ENCODE measurements at regions not wholly inside any gene's neighbourhood (a gene's known extent, or its start where the extent isn't known, plus 50 kb on each side); places are given as distances from the start of the nearest gene placed in this dataset.

- H3K27me3 ChIP-seq (ENCODE audit: control insufficient read depth in 3 of 3, insufficient read depth in 3 of 3, low read length in 3 of 3): no peaks in the 10 kb centered on the region
- H3K36me3 ChIP-seq (ENCODE audit: control insufficient read depth in 3 of 3, insufficient read depth in 2 of 3, low read depth in 1 of 3, low read length in 3 of 3): no peaks in the 10 kb centered on the region
- DNase-seq (no peak), FAIRE-seq (no peak)
- H3K4me3 ChIP-seq (ENCODE audit: low read depth in 1 of 3, low read length in 3 of 3): no peak overlapping the region
- no peaks in the 10 kb centered on the region for H3K4me1 ChIP-seq (ENCODE audit: control insufficient read depth in 3 of 3, insufficient read depth in 2 of 3, low read depth in 1 of 3, low read length in 2 of 3)
- H3K9me3 ChIP-seq (ENCODE audit: control insufficient read depth in 2 of 2, insufficient read depth in 1 of 2, low read depth in 1 of 2, low read length in 1 of 2): peaks cover 0 to 1% of the 10 kb centered on the region in 2 donors
- H3K27ac ChIP-seq (ENCODE audit: low read depth in 1 of 3, low read length in 2 of 3): no peak overlapping the region
- 80 to 92% (median 83%) methylated on average over 1 of the region's 1 CpG for WGBS, 3 donors
Observed at GRCh38 chr21:24658026-24658425, 949.3 kb downstream of the MRPL39 start.

DNA sequence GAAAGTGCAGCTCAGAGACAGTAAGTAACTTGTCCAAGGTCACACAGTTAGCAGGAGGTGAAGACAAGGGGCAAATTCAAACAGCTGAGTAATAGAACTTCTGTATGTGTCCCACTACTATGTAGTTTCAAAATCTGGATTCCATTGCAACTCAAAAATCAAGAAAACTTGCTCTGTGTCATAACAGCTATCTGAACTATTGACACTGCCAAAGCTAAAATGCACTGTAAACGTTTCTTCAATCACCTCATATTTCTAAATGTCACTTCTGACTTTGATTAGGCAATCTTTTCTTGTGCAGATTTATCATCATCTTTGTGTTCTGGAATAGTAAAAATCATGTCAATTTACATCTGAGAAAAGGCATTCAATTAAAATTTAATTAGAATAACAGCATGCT, 957.6 kb downstream of the MRPL39 start:
- Histone ChIP-seq H3K9me3 (ENCODE audit: control insufficient read depth in 2 of 2, insufficient read depth in 1 of 2, low read depth in 1 of 2, low read length in 1 of 2) (peaks cover 0 to 7% of the 10 kb centered on the region in 2 donors), H3K4me1 (ENCODE audit: control insufficient read depth in 3 of 3, insufficient read depth in 2 of 3, low read depth in 1 of 3, low read length in 2 of 3) (no peaks in the 10 kb centered on the region), H3K27me3 (ENCODE audit: control insufficient read depth in 3 of 3, insufficient read depth in 3 of 3, low read length in 3 of 3) (no peaks in the 10 kb centered on the region), H3K27ac (ENCODE audit: low read depth in 1 of 3, low read length in 2 of 3) (no peak overlapping the region), H3K36me3 (ENCODE audit: control insufficient read depth in 3 of 3, insufficient read depth in 2 of 3, low read depth in 1 of 3, low read length in 3 of 3) (no peaks in the 10 kb centered on the region), H3K4me3 (ENCODE audit: low read depth in 1 of 3, low read length in 3 of 3) (no peak overlapping the region)
- FAIRE-seq (no peak), DNase-seq (no peak)
- 0 to 10% (median 8%) methylated on average over 1 of the region's 1 CpG for WGBS, 3 donors

DNA sequence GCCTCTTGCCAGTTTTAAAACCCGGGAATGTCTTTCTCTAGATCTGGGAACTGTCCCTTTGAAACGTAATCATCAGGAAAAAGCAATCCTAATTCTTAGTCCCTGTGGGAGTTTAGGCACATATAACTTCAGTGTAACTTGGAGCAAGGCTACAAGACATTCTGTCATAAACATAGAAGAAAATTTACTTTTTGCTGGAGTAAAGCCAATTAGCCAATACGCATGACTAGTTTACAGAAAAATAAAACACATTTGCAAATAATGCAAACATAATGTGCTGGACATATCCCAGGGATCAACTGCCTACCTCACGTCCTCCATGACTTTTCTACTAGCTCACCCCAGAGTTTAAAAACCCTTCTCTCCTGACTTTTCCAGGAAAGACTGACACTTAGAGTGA, 970.6 kb downstream of the MRPL39 start:
- FAIRE-seq (no peak), DNase-seq (no peak)
- Histone ChIP-seq H3K27me3 (ENCODE audit: control insufficient read depth in 3 of 3, insufficient read depth in 3 of 3, low read length in 3 of 3) (no peaks in the 10 kb centered on the region), H3K36me3 (ENCODE audit: control insufficient read depth in 3 of 3, insufficient read depth in 2 of 3, low read depth in 1 of 3, low read length in 3 of 3) (no peaks in the 10 kb centered on the region), H3K9me3 (ENCODE audit: control insufficient read depth in 2 of 2, insufficient read depth in 1 of 2, low read depth in 1 of 2, low read length in 1 of 2) (no peaks in the 10 kb centered on the region), H3K4me3 (ENCODE audit: low read depth in 1 of 3, low read length in 3 of 3) (no peak overlapping the region), H3K4me1 (ENCODE audit: control insufficient read depth in 3 of 3, insufficient read depth in 2 of 3, low read depth in 1 of 3, low read length in 2 of 3) (no peaks in the 10 kb centered on the region), H3K27ac (ENCODE audit: low read depth in 1 of 3, low read length in 2 of 3) (no peak overlapping the region)
- WGBS, 3 donors: 56 to 66% (median 59%) methylated on average over 4 of the region's 4 CpGs

DNA sequence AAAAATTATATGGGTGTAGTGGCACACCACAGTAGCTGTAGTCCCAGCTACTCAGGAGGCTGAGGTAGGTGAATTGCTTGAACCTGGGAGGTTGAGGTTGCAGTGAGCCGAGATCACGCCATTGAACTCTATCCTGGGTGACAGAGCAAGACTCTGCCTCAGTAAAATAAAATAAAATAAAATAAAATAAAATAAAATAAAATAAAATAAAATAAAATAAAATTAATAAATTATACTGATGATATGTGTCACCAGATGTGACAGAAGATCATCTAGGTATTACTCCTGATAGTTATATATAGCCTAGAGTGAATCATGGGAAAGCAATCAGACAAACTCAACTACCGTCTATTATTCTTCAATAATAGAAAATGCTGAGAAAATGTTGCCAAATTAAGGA, 972.5 kb downstream of the MRPL39 start:
- DNase-seq (no peak), FAIRE-seq (no peak)
- Histone ChIP-seq H3K4me1 (ENCODE audit: control insufficient read depth in 3 of 3, insufficient read depth in 2 of 3, low read depth in 1 of 3, low read length in 2 of 3) (no peaks in the 10 kb centered on the region), H3K4me3 (ENCODE audit: low read depth in 1 of 3, low read length in 3 of 3) (no peak overlapping the region), H3K27ac (ENCODE audit: low read depth in 1 of 3, low read length in 2 of 3) (no peak overlapping the region), H3K9me3 (ENCODE audit: control insufficient read depth in 2 of 2, insufficient read depth in 1 of 2, low read depth in 1 of 2, low read length in 1 of 2) (peaks cover 0 to 2% of the 10 kb centered on the region in 2 donors), H3K27me3 (ENCODE audit: control insufficient read depth in 3 of 3, insufficient read depth in 3 of 3, low read length in 3 of 3) (no peaks in the 10 kb centered on the region), H3K36me3 (ENCODE audit: control insufficient read depth in 3 of 3, insufficient read depth in 2 of 3, low read depth in 1 of 3, low read length in 3 of 3) (no peaks in the 10 kb centered on the region)
- 83 to 97% (median 96%) methylated on average over 3 of the region's 3 CpGs for WGBS, 3 donors

- no peaks in the 10 kb centered on the region for H3K36me3 ChIP-seq (ENCODE audit: control insufficient read depth in 3 of 3, insufficient read depth in 2 of 3, low read depth in 1 of 3, low read length in 3 of 3)
- no peak for FAIRE-seq
- 16 to 52% (median 19%) methylated on average over 1 of the region's 1 CpG for WGBS, 3 donors
Observed at GRCh38 chr21:24628536-24628935, 978.7 kb downstream of the MRPL39 start.

DNA sequence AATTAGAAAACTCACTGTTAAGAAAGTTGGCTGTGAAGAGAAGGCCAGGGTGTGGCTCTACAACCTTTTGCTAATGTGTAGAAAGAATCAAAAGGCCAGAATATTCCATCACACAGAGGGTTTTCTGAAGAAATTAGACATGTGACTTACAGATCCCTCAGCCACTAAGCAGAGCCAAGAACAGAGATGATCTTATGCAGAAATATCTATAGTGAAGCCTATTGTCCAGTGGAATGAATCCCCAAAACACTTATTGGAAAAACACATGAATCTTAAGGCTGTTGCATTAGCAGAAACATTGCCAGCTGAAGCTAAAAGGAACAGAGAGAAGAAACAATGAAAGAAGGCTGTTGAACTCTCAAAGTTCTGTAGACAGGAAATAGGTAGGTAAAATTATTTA, 979.2 kb downstream of the MRPL39 start:
- Histone ChIP-seq H3K36me3 (ENCODE audit: control insufficient read depth in 3 of 3, insufficient read depth in 2 of 3, low read depth in 1 of 3, low read length in 3 of 3) (no peaks in the 10 kb centered on the region), H3K4me3 (ENCODE audit: low read depth in 1 of 3, low read length in 3 of 3) (no peak overlapping the region), H3K4me1 (ENCODE audit: control insufficient read depth in 3 of 3, insufficient read depth in 2 of 3, low read depth in 1 of 3, low read length in 2 of 3) (no peaks in the 10 kb centered on the region), H3K9me3 (ENCODE audit: control insufficient read depth in 2 of 2, insufficient read depth in 1 of 2, low read depth in 1 of 2, low read length in 1 of 2) (peaks cover 0 to 2% of the 10 kb centered on the region in 2 donors), H3K27me3 (ENCODE audit: control insufficient read depth in 3 of 3, insufficient read depth in 3 of 3, low read length in 3 of 3) (no peaks in the 10 kb centered on the region), H3K27ac (ENCODE audit: low read depth in 1 of 3, low read length in 2 of 3) (no peak overlapping the region)
- DNase-seq (no peak), FAIRE-seq (no peak)

More at GRCh38 chr21:24628536-24628935, 978.7 kb downstream of the MRPL39 start:
- Histone ChIP-seq H3K27me3 (ENCODE audit: control insufficient read depth in 3 of 3, insufficient read depth in 3 of 3, low read length in 3 of 3) (no peaks in the 10 kb centered on the region), H3K27ac (ENCODE audit: low read depth in 1 of 3, low read length in 2 of 3) (no peak overlapping the region), H3K4me1 (ENCODE audit: control insufficient read depth in 3 of 3, insufficient read depth in 2 of 3, low read depth in 1 of 3, low read length in 2 of 3) (no peaks in the 10 kb centered on the region), H3K4me3 (ENCODE audit: low read depth in 1 of 3, low read length in 3 of 3) (no peak overlapping the region), H3K9me3 (ENCODE audit: control insufficient read depth in 2 of 2, insufficient read depth in 1 of 2, low read depth in 1 of 2, low read length in 1 of 2) (peaks cover 0 to 2% of the 10 kb centered on the region in 2 donors)
- no peak for DNase-seq

GRCh38 chr21:24617819-24618218, 989.5 kb downstream of the MRPL39 start:
- Histone ChIP-seq H3K27ac (ENCODE audit: low read depth in 1 of 3, low read length in 2 of 3) (no peak overlapping the region), H3K27me3 (ENCODE audit: control insufficient read depth in 3 of 3, insufficient read depth in 3 of 3, low read length in 3 of 3) (no peaks in the 10 kb centered on the region), H3K9me3 (ENCODE audit: control insufficient read depth in 2 of 2, insufficient read depth in 1 of 2, low read depth in 1 of 2, low read length in 1 of 2) (peaks cover 0 to 14% of the 10 kb centered on the region in 2 donors), H3K4me1 (ENCODE audit: control insufficient read depth in 3 of 3, insufficient read depth in 2 of 3, low read depth in 1 of 3, low read length in 2 of 3) (no peaks in the 10 kb centered on the region), H3K36me3 (ENCODE audit: control insufficient read depth in 3 of 3, insufficient read depth in 2 of 3, low read depth in 1 of 3, low read length in 3 of 3) (no peaks in the 10 kb centered on the region), H3K4me3 (ENCODE audit: low read depth in 1 of 3, low read length in 3 of 3) (no peak overlapping the region)
- WGBS, 3 donors: 51 to 73% (median 69%) methylated on average over 2 of the region's 2 CpGs
- FAIRE-seq: no peak
- DNase-seq: no peak

DNA sequence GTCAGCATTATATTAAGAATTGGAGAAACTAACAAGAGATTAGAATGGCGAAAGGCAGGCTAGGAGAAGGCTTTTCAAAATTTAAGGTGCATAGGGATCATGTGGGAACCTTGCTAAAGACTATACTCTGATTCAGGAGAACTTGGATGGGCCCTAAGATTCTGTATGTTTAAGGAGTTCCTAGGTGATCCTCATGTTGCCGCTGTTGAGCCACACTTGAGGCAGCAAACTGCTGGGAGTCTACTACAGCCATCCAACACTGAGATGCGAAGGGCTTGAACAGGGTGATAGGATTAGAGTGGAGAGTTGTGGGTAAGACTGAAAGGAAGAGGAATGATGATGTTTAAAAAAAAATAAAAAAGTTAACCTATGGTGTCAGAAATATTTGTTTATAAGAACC, 1013.2 kb downstream of the MRPL39 start:
- DNase-seq (no peak), FAIRE-seq (no peak)
- Histone ChIP-seq H3K4me1 (ENCODE audit: control insufficient read depth in 3 of 3, insufficient read depth in 2 of 3, low read depth in 1 of 3, low read length in 2 of 3) (no peaks in the 10 kb centered on the region), H3K27me3 (ENCODE audit: control insufficient read depth in 3 of 3, insufficient read depth in 3 of 3, low read length in 3 of 3) (no peaks in the 10 kb centered on the region), H3K27ac (ENCODE audit: low read depth in 1 of 3, low read length in 2 of 3) (no peak overlapping the region), H3K9me3 (ENCODE audit: control insufficient read depth in 2 of 2, insufficient read depth in 1 of 2, low read depth in 1 of 2, low read length in 1 of 2) (no peaks in the 10 kb centered on the region), H3K4me3 (ENCODE audit: low read depth in 1 of 3, low read length in 3 of 3) (no peak overlapping the region), H3K36me3 (ENCODE audit: control insufficient read depth in 3 of 3, insufficient read depth in 2 of 3, low read depth in 1 of 3, low read length in 3 of 3) (no peaks in the 10 kb centered on the region)
- 80 to 89% (median 86%) methylated on average over 3 of the region's 3 CpGs for WGBS, 3 donors

- Histone ChIP-seq H3K36me3 (ENCODE audit: control insufficient read depth in 3 of 3, insufficient read depth in 2 of 3, low read depth in 1 of 3, low read length in 3 of 3) (no peaks in the 10 kb centered on the region), H3K9me3 (ENCODE audit: control insufficient read depth in 2 of 2, insufficient read depth in 1 of 2, low read depth in 1 of 2, low read length in 1 of 2) (no peaks in the 10 kb centered on the region), H3K27ac (ENCODE audit: low read depth in 1 of 3, low read length in 2 of 3) (no peak overlapping the region), H3K4me3 (ENCODE audit: low read depth in 1 of 3, low read length in 3 of 3) (no peak overlapping the region), H3K27me3 (ENCODE audit: control insufficient read depth in 3 of 3, insufficient read depth in 3 of 3, low read length in 3 of 3) (no peaks in the 10 kb centered on the region), H3K4me1 (ENCODE audit: control insufficient read depth in 3 of 3, insufficient read depth in 2 of 3, low read depth in 1 of 3, low read length in 2 of 3) (no peaks in the 10 kb centered on the region)
- DNase-seq: no peak
- 49 to 61% (median 59%) methylated on average over 3 of the region's 3 CpGs for WGBS, 3 donors
- FAIRE-seq: no peak
Observed at GRCh38 chr21:24590261-24590660, 1017.0 kb downstream of the MRPL39 start.
